GM21619 (cell line): ENCODE measurements at regions not wholly inside any gene's neighbourhood (a gene's known extent, or its start where the extent isn't known, plus 50 kb on each side); places are given as distances from the start of the nearest gene placed in this dataset.

Experiments
- ATAC-seq: cut with Tn5 transposase; IDR thresholded peaks from one replicate; pipeline ENCODE4 v1.9.1; 2021; ENCODE audit not compliant: unreplicated experiment

DNA sequence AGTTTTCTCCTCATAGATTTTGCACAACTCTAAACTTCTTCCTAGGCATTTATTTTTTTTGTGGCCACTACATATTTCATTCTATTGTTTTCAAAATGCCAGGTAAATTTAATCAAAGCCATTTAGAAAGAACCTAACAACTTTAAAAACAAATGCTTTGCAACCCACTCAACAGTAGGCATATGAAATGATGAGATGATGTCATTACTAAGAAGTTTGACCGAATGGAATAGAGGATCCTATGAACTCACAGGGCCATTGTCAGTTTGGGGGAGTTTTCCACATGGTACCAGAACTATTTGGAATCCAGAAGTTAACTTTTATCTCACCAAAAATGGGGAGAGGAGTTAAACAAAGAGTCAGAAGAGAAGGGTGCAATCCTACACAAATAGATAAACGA, 100.7 kb upstream of the INHBA start:
- no peak for ATAC-seq

DNA sequence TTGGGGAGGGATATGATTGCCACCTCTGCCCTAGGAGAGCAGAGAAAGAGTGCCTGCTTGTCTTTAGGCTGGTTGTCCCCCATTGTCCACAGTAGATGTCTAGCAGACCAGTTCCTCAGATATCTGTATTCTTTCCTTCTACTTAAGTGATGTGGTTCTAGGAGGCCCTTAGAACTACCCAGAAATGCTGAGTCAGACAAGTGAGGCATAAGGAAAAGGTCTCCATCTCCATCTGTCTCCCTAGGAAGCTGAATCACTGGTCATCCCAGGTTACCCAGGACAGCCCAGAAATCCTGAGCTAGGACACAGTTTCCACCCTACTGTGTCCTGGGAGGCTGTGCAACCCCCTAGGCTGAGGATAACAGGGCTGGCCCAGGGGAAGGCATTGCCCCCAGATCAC, 93.4 kb upstream of the INHBA start:
- no peak for ATAC-seq

- ATAC-seq, result no peak
Measured at GRCh38 chr7:41795276-41795833, 92.5 kb upstream of the INHBA start.

- no peak for ATAC-seq
Measured at GRCh38 chr7:41793556-41793955, 90.7 kb upstream of the INHBA start.

- no peak for ATAC-seq
Measured at GRCh38 chr7:41792120-41792519, 89.2 kb upstream of the INHBA start.

DNA sequence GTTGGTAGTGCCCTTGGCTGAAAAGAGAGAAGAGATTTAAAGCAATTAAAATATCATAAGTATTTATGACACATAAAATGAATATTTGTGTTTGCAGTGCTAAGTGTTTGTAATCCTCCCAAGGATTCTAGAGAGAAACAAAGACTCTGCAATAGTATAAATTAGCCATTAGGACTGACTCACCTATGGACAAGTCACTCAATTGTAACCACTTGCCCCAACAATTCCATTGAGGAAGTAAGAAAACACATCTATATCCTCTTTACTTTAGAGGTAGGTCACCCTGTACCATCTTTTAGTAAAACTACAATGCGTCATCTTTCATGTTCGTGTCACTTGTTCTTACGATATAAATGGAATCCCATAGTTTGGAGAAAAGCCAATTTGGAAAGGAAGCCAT, 85.7 kb upstream of the INHBA start:
- ATAC-seq, result no peak

DNA sequence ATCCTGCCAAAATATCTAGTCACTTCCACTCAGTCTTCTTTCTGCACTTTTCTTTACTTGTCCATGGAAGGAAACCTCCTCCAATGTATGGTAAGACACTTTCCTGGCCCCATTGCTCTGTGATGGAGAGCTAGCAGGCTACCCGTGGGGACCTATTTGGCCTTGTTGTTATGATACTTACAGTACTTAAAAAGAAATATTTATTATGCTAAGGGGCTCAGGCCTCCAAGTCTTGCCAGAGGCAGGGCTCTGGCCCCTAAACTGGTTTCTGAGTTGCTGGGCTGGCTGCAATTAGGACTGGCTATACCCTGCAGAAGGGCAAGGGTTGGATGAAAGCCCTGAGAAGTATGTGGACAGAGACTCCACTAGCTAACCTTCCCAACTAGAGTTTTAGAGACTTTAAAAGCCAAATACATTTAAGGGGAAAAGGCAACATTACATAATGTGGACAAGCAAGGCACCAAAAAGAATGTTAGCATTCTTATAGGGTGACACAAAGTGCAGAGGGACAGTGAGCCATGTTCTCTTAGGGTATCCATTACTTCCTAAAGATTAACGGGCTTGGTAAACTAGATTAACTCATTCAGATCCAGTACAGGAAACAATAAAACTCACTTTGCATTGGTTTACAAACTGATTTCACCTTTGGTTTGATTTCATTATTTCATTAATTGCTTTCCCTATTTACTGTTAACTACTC, 84.9 kb upstream of the INHBA start:
- ATAC-seq, result no peak

- ATAC-seq, result no peak
Measured at GRCh38 chr7:41786944-41787343, 84.1 kb upstream of the INHBA start.

DNA sequence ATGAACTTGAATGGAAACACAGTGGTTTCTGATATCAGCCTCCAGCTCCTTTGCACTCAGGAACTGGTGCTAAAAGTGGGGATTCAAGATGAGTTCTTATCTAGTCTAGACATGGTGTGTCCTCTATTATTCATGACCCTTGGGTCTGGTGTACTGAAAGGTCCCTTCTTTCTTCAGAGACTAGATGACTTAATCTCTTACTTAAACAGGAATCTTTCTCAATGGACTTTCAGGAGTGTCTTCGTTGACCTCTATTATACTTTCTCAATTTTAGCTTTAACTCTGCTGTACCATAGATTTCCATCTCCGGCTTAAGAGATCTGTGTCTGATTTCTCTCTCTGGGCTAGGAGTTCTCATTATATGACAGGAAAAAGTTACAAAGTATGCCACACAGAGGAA, 83.5 kb upstream of the INHBA start:
- ATAC-seq, result no peak

- ATAC-seq, result no peak
Measured at GRCh38 chr7:41785840-41786239, 83.0 kb upstream of the INHBA start.

DNA sequence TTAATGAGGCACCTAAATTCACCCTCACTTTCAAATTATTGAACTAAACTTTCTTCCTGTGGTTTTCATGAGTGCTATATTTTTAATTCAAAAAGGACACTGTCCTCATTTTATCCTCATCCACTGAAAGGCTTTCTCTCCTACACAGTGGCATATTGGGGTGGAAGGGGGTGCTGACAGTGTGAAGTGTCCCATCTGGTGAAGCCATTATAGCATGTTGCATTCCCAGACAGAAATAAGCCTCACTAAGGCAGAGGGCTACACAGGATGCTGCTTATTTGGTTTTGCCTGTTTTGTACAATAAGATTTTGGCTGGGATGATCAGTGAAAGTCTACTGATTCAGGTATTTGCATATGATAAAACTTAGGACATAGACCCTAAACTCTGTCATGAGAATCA, 82.4 kb upstream of the INHBA start:
- no peak for ATAC-seq

DNA sequence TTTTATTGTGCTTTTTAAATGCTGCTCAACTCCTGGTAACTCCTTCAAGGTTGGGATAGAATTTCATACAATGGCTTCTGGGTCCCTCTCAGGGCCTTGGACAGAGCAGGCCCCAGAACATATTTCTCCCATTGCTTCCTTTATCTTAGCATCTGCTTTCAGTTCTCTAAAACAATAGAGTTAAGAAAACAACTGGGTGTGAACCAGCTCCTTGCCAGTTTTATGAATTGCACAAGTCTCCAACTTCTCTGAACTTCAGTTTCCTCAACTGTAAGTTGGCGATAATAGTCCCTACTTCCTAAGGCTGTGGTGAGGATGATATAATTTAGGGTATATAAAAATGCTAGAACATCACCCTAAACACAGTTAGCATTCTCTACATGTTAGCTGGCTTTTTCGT, 77.0 kb upstream of the INHBA start:
- ATAC-seq, result no peak

- no peak for ATAC-seq
Measured at GRCh38 chr7:41777894-41778596, 75.2 kb upstream of the INHBA start.

DNA sequence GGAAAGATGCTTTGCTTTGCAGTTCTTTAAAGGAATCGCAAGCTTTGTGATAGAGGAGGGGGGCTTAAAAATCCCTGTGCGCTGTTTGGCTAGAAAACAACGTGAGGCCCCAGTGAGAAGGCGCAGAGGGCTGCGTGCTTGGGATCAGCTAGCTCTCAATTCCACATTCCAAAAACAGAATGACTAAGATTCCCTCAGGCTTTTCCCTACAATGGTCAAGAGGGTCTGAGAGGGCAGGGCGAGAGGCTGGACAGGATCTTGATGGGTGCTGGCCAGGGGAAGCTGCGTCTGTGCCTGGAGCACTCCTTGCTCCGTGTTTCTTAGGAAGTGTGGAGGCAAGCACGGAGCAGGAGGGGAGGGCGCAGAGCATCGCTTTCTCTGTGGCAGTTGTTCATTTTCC, 72.1 kb upstream of the INHBA start:
- no peak for ATAC-seq

DNA sequence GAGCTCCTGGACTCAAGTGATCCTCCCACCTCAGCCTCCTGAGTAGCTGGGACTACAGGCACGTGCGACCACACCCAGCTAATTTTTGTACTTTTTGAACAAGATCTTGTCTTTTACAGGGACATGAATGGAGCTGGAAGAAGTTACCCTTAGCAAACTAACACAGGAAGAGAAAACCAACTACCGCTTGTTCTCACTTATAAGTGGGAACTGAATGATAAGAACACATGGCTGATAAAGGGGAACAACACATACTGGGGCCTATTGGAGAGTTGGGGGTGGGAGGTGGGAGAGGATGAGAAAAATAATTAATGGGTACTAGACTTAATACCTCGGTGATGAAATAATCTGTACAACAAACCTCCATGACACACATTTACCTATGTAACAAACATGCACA, 70.9 kb upstream of the INHBA start:
- ATAC-seq, result no peak

DNA sequence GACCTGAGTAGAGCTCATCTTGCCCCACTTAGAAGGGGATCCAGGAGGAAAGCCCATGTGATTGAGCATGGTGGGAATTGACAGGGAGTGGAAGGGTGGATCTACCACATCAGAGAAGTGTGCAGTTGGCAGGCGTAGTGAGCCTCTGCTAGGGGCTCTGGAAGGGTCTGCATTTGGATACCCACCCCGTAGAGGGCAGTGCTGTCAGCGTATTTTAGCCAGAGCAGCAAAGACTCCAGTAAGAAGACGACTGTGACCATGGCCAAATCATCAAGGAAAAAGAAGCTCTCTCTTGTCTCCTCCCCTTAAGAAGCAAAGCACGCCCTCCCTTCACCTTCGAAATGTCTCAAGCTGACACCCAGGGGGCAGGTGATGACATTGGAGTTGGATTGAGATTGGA, 68.8 kb upstream of the INHBA start:
- no peak for ATAC-seq

- no peak for ATAC-seq
Measured at GRCh38 chr7:41769162-41769561, 66.3 kb upstream of the INHBA start.

- ATAC-seq, result no peak
Measured at GRCh38 chr7:41763626-41764025, 60.7 kb upstream of the INHBA start.

GRCh38 chr7:41762641-41763040, 59.8 kb upstream of the INHBA start:
- no peak for ATAC-seq

- no peak for ATAC-seq
Measured at GRCh38 chr7:41760293-41760692, 57.4 kb upstream of the INHBA start.

DNA sequence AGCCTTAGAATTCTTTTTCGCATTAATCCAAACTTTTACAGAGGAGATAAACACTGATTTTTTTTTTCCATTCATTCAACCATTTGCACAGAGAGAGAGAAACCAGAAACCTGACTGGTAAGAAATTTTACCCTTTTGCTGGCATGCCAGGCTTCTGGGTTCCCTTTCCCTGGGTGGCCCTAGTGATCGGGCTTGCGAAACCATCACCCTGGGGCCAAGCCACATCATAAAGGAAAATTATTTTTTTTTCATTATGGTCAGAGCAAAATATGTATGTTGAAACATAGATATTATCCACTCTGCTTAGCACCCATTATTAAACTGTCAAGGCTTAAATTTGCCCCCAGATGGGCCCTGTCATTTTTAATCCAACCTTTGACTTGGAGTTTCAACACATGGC, 55.4 kb upstream of the INHBA start:
- no peak for ATAC-seq

- ATAC-seq, result no peak
Measured at GRCh38 chr7:41756650-41757182, 53.8 kb upstream of the INHBA start.
